22Rv1 (cell line): ENCODE measurements at regions not wholly inside any gene's neighbourhood (a gene's known extent, or its start where the extent isn't known, plus 50 kb on each side); places are given as distances from the start of the nearest gene placed in this dataset.
"Not testable (repeated sequence)": the region's sequence is repeated elsewhere in the genome, so short reads cannot be mapped to it uniquely, and the experiment has no call there.

ENCODE experiments used
- H3K27ac ChIP-seq: fragments of 450-650 bp; 2 replicates; pipeline ENCODE4 v1.5.1; 2017
- ZFX ChIP-seq: fragments of 450-650 bp; IDR thresholded peaks from 2 replicates; pipeline ENCODE4 v1.6.1; 2017; ENCODE audit warnings: antibody characterized with exemption, borderline replicate concordance
- TF ChIP-seq, protein P1 (sequence below): fragments of 450-650 bp; IDR thresholded peaks from 2 replicates; pipeline ENCODE4 v1.5.1; 2017; ENCODE audit warnings: mild to moderate bottlenecking

- H3K27ac ChIP-seq: no peak overlapping the region
- TF ChIP-seq, protein P1, sequence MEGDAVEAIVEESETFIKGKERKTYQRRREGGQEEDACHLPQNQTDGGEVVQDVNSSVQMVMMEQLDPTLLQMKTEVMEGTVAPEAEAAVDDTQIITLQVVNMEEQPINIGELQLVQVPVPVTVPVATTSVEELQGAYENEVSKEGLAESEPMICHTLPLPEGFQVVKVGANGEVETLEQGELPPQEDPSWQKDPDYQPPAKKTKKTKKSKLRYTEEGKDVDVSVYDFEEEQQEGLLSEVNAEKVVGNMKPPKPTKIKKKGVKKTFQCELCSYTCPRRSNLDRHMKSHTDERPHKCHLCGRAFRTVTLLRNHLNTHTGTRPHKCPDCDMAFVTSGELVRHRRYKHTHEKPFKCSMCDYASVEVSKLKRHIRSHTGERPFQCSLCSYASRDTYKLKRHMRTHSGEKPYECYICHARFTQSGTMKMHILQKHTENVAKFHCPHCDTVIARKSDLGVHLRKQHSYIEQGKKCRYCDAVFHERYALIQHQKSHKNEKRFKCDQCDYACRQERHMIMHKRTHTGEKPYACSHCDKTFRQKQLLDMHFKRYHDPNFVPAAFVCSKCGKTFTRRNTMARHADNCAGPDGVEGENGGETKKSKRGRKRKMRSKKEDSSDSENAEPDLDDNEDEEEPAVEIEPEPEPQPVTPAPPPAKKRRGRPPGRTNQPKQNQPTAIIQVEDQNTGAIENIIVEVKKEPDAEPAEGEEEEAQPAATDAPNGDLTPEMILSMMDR: no peak
- no peak for TF ChIP-seq ZFX
These were observed 115.6 kb downstream of the ZNF281 start for GRCh38 chr1:200294241-200294640.

- no peak overlapping the region for H3K27ac ChIP-seq
- TF ChIP-seq, protein P1: no peak
- no peak for TF ChIP-seq ZFX
These were observed 117.1 kb downstream of the ZNF281 start for GRCh38 chr1:200292699-200293098.

DNA sequence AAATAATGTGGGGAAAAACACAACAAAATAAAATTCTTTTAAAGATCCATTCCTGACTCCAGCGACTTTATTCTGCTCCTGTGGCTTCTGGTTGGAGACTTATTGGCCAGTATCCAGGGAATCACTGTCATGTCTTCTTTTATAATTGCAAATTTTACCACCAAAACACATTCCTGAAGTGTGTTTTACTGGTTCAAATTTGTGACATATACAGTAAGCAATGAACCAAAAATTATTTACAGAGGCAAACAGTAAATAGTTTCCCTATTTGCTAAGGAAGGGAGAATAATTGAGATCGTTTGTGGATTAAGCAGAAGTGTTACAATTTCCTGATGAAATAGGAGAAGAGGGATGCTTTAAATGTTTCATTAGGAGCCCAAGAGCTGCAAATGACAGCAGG lies 118.7 kb downstream of the ZNF281 start:
- no peak overlapping the region for H3K27ac ChIP-seq

GRCh38 chr1:200290010-200290685 lies 119.7 kb downstream of the ZNF281 start:
- TF ChIP-seq ZFX: no peak
- TF ChIP-seq, protein P1: no peak
- H3K27ac ChIP-seq: no peak overlapping the region

More for the DNA sequence above, 118.7 kb downstream of the ZNF281 start:
- TF ChIP-seq, protein P1: no peak
- TF ChIP-seq ZFX: no peak

DNA sequence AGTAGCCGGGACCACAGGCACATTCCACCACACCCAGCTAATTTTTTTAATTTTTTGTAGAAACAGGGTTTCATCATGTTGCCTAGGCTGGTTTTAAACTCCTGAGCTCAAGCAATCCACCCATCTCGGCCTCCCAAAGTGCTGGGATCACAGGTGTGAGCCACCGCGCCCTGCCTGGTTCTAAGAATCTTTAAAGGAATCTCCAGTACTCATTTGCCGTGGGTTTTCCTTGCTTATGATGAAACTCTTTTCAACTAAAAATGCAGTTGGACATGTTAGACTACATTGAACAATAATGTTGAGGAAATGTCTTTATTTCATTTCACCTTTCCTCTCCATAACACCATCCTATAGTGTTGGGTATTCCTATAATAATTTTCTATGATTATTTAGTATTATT lies 121.6 kb downstream of the ZNF281 start:
- no peak overlapping the region for H3K27ac ChIP-seq
- no peak for TF ChIP-seq ZFX
- TF ChIP-seq, protein P1: no peak

DNA sequence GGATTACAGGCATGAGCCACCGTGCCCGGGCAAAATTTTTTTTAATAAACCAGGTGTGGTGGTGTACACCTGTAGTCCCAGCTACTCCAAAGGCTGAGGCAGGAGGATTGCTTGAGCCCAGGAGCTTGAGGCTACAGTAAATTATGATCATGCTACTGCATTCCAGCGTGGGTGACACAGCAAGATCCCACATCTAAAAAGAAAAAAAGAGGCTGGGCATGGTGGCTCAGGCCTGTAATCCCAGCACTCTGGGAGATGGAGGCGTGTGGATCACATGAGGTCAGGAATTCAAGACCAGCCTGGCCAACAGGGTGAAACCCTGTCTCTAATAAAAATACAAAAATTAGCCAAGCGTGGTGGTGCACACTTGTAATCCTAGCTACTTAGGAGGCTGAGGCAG lies 125.6 kb downstream of the ZNF281 start:
- not testable (repeated sequence) for H3K27ac ChIP-seq

DNA sequence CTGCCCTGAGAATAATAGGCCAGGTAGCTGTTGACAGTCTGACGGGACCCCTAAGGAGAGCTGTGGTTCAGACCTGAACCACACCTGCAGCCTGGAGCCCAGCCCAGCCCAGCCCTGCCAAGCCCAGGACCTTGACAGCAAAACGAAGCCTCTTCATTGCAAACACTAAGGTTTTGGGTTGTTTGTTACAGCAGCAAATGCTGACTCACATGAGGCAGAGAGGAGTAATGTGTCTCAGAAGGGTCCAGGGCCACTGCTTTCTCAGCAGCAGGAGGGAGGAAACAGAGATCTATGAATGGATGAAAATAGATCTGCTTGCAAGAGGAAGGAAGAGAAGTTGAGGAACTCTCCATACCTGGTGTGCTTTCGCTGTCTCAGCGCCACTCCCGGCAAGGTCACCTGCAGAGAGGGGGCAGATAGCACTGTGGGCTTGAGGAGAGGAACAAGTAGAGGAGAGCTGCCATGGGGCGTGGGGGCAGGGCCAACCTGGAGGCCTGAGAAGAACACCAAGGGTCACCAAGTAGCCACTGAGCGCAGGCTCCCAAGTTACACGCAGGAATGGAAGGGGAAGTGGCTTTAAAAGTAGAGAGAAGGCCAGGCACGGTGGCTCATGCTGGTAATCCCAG lies 127.2 kb downstream of the ZNF281 start:
- no peak for TF ChIP-seq ZFX
- TF ChIP-seq, protein P1: no peak
- no peak overlapping the region for H3K27ac ChIP-seq
